ENCODE measurements at regions not wholly inside any gene's neighbourhood (a gene's known extent, or its start where the extent isn't known, plus 50 kb on each side); places are given as distances from the start of the nearest gene placed in this dataset.

- no peak for DNase-seq (ENCODE audit: low read depth)
These were observed 508.6 kb upstream of the SUCLG2 start for GRCh38 chr3:68163062-68163461.

- no peak for DNase-seq (ENCODE audit: low read depth)
These were observed 508.2 kb upstream of the SUCLG2 start for GRCh38 chr3:68162644-68163043.

GRCh38 chr3:68151359-68151758, 496.9 kb upstream of the SUCLG2 start:
- no peak for DNase-seq (ENCODE audit: low read depth)

- no peak for DNase-seq (ENCODE audit: low read depth)
These were observed 494.0 kb upstream of the SUCLG2 start for GRCh38 chr3:68148447-68148846.

GRCh38 chr3:68142441-68142840, 488.0 kb upstream of the SUCLG2 start:
- DNase-seq (ENCODE audit: low read depth), result no peak

GRCh38 chr3:68139897-68140296, 485.5 kb upstream of the SUCLG2 start:
- no peak for DNase-seq (ENCODE audit: low read depth)

DNA sequence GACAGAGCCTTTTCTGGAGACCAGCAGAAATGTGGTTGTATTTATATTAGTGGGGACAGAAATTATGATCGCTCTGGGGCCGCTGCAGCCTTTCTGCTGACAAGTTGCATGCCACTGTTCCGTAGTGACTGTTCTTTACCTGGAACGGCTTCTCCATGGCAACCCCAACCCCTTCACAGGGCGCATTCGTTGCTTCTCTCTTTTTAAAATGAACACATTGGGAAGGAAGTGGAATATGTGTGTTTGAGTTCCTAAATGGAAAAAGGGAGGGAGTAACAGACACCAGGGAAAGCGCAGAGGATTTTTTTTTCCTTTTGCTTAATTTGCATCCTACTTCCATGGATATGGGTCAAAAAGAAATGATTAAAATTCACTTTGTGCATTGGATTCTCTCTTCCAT, 482.0 kb upstream of the SUCLG2 start:
- no peak for DNase-seq (ENCODE audit: low read depth)

- DNase-seq (ENCODE audit: low read depth), result no peak
These were observed 480.7 kb upstream of the SUCLG2 start for GRCh38 chr3:68135067-68135466.

- no peak for DNase-seq (ENCODE audit: low read depth)
These were observed 474.7 kb upstream of the SUCLG2 start for GRCh38 chr3:68129065-68129464.

GRCh38 chr3:68123231-68123630, 468.8 kb upstream of the SUCLG2 start:
- DNase-seq (ENCODE audit: low read depth), result no peak

GRCh38 chr3:68121287-68121686, 466.9 kb upstream of the SUCLG2 start:
- DNase-seq (ENCODE audit: low read depth), result no peak

DNA sequence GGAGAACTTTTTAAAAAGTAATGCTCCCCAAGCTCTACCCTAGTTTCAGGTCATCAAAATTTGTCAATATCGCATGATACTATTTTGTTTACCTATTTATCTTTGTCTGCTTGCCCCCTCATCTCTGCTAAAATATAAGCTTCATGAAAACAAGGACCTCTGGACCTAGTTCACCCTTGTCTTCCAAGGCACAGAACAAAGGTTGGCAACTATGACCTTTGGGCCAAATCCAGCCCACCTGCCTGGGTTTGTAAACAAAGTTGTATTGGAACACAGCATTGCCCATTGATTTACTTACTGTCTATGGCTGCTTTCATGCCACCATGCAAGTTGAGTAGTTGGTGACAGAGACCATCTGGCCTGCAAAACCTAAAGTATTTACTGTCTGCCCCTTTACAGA, 462.2 kb upstream of the SUCLG2 start:
- no peak for DNase-seq (ENCODE audit: low read depth)

- no peak for DNase-seq (ENCODE audit: low read depth)
These were observed 449.4 kb upstream of the SUCLG2 start for GRCh38 chr3:68103811-68104210.

GRCh38 chr3:68090571-68090970, 436.2 kb upstream of the SUCLG2 start:
- no peak for DNase-seq (ENCODE audit: low read depth)

- DNase-seq (ENCODE audit: low read depth), result no peak
These were observed 435.2 kb upstream of the SUCLG2 start for GRCh38 chr3:68089572-68090011.

- no peak for DNase-seq (ENCODE audit: low read depth)
These were observed 434.2 kb upstream of the SUCLG2 start for GRCh38 chr3:68088636-68089035.

DNA sequence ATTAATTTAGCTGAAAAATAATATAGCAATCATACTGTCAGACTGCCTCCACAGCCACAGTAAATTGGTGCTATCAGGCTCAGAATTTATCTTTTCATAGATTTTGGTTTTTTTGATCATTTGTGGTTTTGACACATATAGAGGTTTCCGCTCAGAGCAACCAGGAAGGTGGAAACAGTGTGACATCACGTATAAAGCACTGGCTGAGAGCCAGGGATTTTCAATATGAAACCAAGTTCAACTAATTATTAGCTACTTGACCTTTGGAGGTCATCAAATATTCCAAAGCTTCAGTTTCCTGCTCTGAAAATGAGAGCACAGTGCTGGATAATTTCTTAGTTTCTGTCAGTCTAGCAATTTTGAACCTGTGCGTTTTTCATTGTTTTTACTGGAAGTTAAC, 433.8 kb upstream of the SUCLG2 start:
- peak; percentile 25 for DNase-seq (ENCODE audit: low read depth)

GRCh38 chr3:68072062-68072461, 417.6 kb upstream of the SUCLG2 start:
- DNase-seq (ENCODE audit: low read depth), result no peak

DNA sequence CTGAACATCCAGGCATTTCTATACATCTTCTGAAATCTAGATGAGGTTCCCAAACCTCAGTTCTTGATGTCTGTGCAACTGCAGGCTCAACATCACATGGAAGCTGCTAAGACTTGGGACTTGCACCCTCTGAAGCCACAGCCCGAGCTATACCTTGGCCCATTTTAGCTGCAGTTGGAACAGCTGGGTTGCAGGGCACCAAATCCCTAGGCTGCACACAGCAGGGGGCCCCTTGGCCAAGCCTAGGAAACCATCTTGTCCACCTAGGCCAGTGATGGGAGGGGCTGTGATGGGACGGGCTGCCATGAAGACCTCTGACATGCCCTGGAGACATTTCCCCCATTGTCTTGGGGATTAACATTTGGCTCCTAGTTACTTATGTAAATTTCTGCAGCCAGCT, 415.8 kb upstream of the SUCLG2 start:
- DNase-seq (ENCODE audit: low read depth), result no peak

DNA sequence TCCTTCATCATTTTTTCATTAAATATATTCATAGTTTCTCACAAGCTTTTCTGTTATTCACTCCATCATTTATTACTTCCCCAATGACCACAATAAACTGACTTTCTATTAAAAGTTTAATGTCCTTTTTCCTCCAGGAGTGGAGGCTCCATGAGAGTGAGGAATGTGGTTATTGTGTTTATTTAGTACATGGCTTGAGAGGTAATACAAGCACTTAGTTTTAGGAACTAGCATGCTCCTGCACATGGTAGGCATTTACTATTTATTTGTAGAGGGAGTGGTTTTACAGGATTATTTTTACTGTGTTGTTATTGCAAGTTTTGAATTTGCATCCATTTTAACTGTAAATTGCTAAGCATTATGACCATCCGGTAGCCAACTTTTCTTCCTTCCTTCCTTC, 412.9 kb upstream of the SUCLG2 start:
- DNase-seq (ENCODE audit: low read depth), result no peak

GRCh38 chr3:68062926-68063325, 408.5 kb upstream of the SUCLG2 start:
- no peak for DNase-seq (ENCODE audit: low read depth)

GRCh38 chr3:68060910-68061309, 406.5 kb upstream of the SUCLG2 start:
- no peak for DNase-seq (ENCODE audit: low read depth)

DNA sequence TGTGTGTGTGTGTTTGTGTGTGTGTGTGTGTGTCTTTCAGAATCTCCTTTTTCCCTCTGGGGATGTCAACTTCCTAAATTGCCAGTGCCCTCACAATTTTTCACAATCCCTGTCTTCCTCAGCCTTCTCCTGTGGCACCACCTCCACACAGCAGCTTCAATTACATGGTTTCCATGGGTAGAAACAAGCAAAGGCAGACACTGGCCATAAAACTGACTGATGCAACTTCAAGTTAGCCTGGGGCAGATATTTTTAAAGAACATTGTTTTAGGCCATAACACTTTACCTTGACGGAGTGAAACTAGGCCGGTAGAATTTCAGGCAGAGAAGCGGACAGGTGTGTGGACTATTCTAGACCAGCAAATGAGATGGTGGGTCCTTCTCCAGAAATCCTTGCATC, 405.8 kb upstream of the SUCLG2 start:
- no peak for DNase-seq (ENCODE audit: low read depth)

DNA sequence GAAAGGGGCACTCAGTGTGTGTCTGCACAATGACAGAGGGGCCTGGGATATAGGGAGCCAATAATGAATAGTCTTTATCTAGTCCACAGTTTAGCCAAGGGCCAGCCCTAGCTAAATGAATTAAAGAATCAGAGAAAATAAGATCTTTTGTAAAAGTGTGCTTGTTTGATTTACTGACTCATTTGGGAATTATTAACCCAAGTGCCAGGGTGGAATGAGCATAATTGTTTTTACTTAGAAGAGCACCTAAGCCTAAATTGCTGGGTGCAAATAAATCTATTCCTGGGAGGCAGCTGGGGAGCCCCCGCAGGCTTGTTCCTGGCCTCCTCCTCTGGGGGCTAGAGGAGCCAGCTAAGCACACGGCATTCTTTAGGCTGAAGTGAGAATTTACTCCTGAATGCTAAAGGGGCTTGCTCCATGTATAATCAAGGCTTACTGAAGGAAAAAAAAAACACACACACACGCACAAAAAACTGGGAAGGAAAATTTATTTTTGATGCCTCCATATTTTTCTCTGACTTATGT, 405.3 kb upstream of the SUCLG2 start:
- no peak for DNase-seq (ENCODE audit: low read depth)

Measured in stimulated activated CD8-positive, alpha-beta memory T cell treated with anti-CD3 and anti-CD28 coated beads, Interleukin-15, amount 100 ng/mL, for 1 hour (primary cell).